ENCODE measurements at regions not wholly inside any gene's neighbourhood (a gene's known extent, or its start where the extent isn't known, plus 50 kb on each side); places are given as distances from the start of the nearest gene placed in this dataset.

DNA sequence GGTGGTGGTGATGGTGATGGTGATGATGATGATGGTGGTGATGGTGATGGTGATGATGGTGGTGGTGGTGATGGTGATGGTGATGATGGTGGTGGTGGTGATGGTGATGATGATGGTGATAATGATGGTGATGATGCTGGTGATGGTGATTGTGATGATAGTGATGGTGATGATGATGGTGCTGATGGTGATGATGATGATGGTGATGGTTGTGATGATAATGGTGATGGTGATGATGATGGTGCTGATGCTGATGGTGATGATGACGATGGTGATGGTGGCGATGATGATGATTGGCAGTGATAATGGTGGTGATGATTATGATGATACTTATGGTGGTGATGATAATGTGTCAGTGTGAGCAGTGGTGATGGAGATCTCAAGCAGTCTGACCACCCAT is 90.8 kb upstream of the FOXF1 start:
- TF ChIP-seq, protein P1, sequence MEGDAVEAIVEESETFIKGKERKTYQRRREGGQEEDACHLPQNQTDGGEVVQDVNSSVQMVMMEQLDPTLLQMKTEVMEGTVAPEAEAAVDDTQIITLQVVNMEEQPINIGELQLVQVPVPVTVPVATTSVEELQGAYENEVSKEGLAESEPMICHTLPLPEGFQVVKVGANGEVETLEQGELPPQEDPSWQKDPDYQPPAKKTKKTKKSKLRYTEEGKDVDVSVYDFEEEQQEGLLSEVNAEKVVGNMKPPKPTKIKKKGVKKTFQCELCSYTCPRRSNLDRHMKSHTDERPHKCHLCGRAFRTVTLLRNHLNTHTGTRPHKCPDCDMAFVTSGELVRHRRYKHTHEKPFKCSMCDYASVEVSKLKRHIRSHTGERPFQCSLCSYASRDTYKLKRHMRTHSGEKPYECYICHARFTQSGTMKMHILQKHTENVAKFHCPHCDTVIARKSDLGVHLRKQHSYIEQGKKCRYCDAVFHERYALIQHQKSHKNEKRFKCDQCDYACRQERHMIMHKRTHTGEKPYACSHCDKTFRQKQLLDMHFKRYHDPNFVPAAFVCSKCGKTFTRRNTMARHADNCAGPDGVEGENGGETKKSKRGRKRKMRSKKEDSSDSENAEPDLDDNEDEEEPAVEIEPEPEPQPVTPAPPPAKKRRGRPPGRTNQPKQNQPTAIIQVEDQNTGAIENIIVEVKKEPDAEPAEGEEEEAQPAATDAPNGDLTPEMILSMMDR (IDR thresholded peaks at IDR 0.05; ENCODE audit: low read depth, low read length): no peak
- TF ChIP-seq, protein P2, sequence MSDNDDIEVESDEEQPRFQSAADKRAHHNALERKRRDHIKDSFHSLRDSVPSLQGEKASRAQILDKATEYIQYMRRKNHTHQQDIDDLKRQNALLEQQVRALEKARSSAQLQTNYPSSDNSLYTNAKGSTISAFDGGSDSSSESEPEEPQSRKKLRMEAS (IDR thresholded peaks at IDR 0.05; ENCODE audit: low read depth, low read length): no peak
- no peak for TF ChIP-seq POLR2A (IDR thresholded peaks at IDR 0.05; ENCODE audit: extremely low read depth, insufficient read length)
- no peak for TF ChIP-seq MYC (IDR thresholded peaks at IDR 0.05; ENCODE audit: low read depth, low read length)
